ENCODE measurements at regions not wholly inside any gene's neighbourhood (a gene's known extent, or its start where the extent isn't known, plus 50 kb on each side); places are given as distances from the start of the nearest gene placed in this dataset.

DNA sequence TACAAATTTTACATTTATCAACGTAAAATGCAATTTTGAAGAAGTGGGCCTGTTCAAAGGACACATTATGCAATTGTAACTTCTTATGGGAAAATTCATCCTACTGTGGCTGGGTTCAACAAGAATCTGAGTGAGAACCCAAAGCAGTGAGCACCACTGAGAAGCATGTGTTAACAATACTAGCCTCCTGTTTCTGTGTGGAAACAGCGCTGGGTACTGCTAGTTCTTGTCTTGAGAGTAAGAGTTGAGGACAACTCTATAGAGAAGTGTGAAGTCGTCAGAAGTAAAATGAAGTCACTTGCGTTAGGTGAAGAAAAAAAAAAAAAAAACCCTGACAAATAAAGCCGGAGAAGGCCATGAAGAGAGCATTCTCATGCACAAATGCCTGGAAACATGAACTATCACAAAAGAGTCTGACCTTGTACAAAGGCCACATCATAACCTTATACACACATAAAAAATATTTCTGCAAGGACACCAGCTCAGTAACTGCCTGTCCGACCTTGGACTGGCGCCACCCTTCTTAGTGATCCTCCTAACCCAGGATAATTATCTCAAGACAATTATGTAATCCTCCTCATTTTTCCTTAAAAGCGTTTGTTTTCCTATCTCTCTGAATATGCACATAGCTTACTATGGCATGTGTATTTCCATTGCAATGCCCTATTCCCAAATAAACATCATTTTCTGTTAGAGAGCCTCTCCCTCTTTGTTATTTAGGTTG is 554.9 kb downstream of the HTR7 start:
- Mint-ChIP-seq H3K36me3 (ENCODE audit: low read depth) (no peaks in the 10 kb centered on the region), H3K4me3 (no peak overlapping the region), H3K27ac (ENCODE audit: unreplicated experiment) (no peak overlapping the region), H3K27me3 (ENCODE audit: low read depth) (no peaks in the 10 kb centered on the region), H3K9me3 (no peaks in the 10 kb centered on the region), H3K4me1 (peaks cover 5% of the 10 kb centered on the region)
- TF ChIP-seq, protein P1, sequence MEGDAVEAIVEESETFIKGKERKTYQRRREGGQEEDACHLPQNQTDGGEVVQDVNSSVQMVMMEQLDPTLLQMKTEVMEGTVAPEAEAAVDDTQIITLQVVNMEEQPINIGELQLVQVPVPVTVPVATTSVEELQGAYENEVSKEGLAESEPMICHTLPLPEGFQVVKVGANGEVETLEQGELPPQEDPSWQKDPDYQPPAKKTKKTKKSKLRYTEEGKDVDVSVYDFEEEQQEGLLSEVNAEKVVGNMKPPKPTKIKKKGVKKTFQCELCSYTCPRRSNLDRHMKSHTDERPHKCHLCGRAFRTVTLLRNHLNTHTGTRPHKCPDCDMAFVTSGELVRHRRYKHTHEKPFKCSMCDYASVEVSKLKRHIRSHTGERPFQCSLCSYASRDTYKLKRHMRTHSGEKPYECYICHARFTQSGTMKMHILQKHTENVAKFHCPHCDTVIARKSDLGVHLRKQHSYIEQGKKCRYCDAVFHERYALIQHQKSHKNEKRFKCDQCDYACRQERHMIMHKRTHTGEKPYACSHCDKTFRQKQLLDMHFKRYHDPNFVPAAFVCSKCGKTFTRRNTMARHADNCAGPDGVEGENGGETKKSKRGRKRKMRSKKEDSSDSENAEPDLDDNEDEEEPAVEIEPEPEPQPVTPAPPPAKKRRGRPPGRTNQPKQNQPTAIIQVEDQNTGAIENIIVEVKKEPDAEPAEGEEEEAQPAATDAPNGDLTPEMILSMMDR (conservative IDR thresholded peaks at IDR 0.05): no peak
- no peak for DNase-seq (ENCODE audit: low read depth, low spot score)

DNA sequence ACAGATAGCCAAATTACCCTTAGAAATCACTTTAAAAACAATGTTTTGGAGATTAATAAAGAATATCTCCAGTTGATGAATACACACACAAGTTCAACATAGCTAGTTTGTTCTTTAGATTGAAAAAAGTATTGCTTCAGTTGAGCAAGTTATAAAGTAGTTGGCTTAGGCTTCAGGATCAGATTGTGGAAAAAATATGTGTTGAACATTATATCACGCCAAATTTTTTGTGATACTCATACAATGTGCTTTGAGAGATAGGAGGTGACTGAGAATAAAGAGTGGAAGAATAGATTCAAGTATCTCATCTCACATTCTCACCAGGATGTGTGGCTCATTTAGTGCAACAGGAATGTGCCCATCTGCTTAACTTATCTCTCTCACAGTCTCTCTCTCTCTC is 553.3 kb downstream of the HTR7 start:
- Mint-ChIP-seq H3K4me3 (no peak overlapping the region), H3K27me3 (ENCODE audit: low read depth) (no peaks in the 10 kb centered on the region), H3K9me3 (peaks cover 3% of the 10 kb centered on the region), H3K27ac (ENCODE audit: unreplicated experiment) (no peak overlapping the region), H3K4me1 (peaks cover 5% of the 10 kb centered on the region), H3K36me3 (ENCODE audit: low read depth) (no peaks in the 10 kb centered on the region)
- TF ChIP-seq, protein P1 (conservative IDR thresholded peaks at IDR 0.05): no peak
- no peak for DNase-seq (ENCODE audit: low read depth, low spot score)

DNA sequence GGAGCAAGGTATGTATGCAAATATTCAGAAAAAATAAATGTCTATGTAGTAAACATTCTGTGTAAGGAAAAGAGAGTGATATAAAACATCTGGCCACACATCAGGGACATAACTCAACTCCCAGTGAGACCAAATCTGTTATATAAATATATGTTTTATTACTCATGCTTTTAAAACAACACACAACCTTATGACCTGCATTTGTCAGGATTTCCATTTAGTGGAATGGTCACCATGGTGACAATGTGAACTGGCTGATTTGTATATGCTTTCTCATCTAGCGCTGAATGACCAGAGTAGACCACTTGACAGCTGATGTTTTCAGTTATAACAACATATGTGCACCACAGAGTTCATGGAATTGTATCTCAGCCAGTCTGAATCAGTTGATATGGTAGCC is 551.7 kb downstream of the HTR7 start:
- TF ChIP-seq, protein P1 (conservative IDR thresholded peaks at IDR 0.05): no peak
- no peak overlapping the region for H3K27ac Mint-ChIP-seq (ENCODE audit: unreplicated experiment)
- H3K4me3 Mint-ChIP-seq: no peak overlapping the region
- H3K4me1 Mint-ChIP-seq: peaks cover 5% of the 10 kb centered on the region
- no peak for DNase-seq (ENCODE audit: low read depth, low spot score)
- H3K9me3 Mint-ChIP-seq: peaks cover 3% of the 10 kb centered on the region
- H3K36me3 Mint-ChIP-seq (ENCODE audit: low read depth): no peaks in the 10 kb centered on the region
- H3K27me3 Mint-ChIP-seq (ENCODE audit: low read depth): no peaks in the 10 kb centered on the region

DNA sequence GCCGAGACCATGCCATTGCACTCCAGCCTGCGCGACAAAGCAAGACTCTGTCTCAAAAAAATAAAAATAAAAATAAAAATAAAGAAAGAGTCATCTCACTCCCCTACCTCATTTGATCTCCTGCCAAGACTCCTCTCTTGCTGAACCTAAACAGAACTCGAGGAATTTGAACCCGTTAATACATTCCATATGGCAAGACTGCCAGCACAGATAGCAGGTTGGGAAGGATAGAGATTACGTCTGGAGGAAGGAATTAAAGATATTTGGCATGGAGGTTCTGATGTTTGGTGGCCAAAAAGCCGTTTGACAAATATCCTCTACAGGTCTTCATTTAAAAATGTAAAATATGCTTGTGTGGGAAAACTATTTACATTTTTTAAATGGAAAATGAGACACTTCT is 549.6 kb downstream of the HTR7 start:
- H3K9me3 Mint-ChIP-seq: peaks cover 3% of the 10 kb centered on the region
- TF ChIP-seq, protein P1 (conservative IDR thresholded peaks at IDR 0.05): no peak
- no peak overlapping the region for H3K4me3 Mint-ChIP-seq
- DNase-seq (ENCODE audit: low read depth, low spot score): no peak
- no peak overlapping the region for H3K27ac Mint-ChIP-seq (ENCODE audit: unreplicated experiment)
- H3K36me3 Mint-ChIP-seq (ENCODE audit: low read depth): no peaks in the 10 kb centered on the region
- peaks cover 5% of the 10 kb centered on the region for H3K4me1 Mint-ChIP-seq
- H3K27me3 Mint-ChIP-seq (ENCODE audit: low read depth): no peaks in the 10 kb centered on the region

DNA sequence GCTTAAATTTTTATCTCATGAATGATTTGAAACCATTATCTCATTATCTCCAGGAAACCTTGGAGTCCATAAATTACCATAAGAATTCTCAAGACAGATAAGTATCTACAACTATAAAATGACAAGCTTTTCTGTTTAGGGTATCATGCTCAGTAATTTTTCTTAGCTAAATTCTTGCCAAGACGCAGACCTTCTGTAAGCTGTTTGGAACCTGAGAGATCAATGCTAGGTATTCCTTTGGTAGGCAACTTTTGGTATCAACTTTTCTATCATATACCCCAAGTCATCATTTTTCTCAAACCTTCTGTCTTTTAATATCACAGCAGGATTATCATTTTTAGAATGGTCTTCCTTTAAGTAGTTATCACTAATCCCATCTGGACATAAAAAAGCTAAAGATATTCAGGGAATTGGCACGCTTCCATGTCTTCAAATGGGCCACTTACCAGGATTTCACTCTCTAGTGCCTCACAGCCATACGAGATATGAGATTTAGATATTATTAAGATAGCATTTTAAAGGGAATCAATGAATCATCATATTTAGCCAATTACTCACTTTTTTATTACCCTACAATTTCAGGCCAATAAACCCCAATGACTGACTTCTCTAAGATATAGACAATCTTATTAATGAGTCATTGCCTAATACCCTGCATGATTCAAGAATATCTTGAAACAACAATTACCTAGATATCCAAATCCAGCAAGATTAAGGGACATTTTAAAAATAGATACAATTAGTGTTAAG is 544.1 kb downstream of the HTR7 start:
- Mint-ChIP-seq H3K9me3 (peaks cover 1% of the 10 kb centered on the region), H3K36me3 (ENCODE audit: low read depth) (no peaks in the 10 kb centered on the region), H3K4me1 (no peaks in the 10 kb centered on the region), H3K27ac (ENCODE audit: unreplicated experiment) (no peak overlapping the region), H3K4me3 (no peak overlapping the region), H3K27me3 (ENCODE audit: low read depth) (no peaks in the 10 kb centered on the region)
- TF ChIP-seq, protein P1 (conservative IDR thresholded peaks at IDR 0.05): no peak
- no peak for DNase-seq (ENCODE audit: low read depth, low spot score)

All from neural crest cell (in vitro differentiated cells).